Inferior parietal cortex (tissue), 1 donor: ENCODE measurements at regions not wholly inside any gene's neighbourhood (a gene's known extent, or its start where the extent isn't known, plus 50 kb on each side); places are given as distances from the start of the nearest gene placed in this dataset.

Source experiments
- DNase-seq: peaks from one replicate; pipeline ENCODE4 v3.0.0-alpha.2; 2016; ENCODE audit errors: extremely low spot score

DNA sequence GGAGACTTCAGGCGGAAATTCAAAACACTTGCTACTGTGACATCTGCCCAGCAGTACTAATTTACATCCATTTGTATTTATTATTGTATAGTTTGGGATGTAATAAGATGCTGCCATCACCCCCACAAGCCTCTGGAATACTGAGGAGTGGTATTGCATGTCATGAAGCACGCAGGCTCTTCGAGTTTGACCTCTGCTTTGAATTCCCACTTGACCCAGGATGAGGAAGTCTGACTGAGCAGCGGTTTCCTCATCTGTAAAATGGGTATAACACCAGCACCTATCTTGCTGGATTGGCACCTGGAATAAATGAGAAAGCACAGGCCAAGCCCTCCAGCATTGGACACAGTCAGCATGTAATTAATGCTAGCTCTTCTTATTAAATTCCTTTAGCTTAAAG is 116.0 kb upstream of the DIO3 start:
- no peak for DNase-seq

DNA sequence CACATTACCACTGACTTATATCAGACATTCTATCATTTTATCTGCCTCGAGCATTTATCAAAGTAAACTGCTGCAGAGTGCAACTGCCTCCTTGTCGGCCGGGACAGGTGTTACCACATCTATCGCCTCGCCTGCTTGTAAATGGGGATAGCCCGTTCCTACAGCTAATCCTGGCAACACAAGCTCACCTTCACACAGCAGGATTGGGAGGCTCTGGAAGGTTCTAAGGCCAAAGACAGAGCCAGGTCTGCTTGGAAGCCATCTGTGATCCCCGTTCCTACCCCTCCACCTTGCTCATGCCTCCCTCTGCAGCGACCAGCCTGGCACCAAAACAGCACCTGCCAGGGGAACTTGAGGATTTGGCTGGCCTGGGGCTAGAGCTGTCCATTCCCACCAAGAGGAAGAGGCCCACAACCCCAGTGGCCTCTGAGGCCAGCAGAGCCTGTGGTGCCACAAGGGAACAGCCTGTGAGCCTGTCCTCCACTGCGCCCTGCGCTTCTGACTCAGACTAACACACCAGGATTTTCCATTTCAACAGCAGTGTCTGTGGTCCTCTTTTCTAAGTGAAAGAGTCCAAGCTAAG is 114.8 kb upstream of the DIO3 start:
- DNase-seq, result no peak

DNA sequence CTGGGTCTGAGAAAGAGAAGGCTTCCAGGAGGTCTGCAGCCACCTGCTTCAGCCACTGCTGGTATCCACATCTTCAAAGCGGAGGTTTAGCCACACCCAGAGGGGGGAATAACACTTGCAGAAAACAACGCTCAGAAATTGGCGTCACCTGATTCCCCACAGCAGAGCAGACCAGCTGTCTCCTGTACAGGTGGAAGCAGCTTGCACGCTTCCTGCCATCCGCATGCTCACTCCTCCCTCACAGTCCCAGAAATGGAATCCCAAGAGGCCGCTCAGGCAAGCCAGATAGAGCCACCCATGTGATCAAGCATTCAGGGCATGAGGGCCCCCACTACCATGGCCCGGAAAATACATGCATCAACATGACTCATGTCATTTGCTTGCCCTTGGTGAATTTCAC is 112.2 kb upstream of the DIO3 start:
- no peak for DNase-seq

DNA sequence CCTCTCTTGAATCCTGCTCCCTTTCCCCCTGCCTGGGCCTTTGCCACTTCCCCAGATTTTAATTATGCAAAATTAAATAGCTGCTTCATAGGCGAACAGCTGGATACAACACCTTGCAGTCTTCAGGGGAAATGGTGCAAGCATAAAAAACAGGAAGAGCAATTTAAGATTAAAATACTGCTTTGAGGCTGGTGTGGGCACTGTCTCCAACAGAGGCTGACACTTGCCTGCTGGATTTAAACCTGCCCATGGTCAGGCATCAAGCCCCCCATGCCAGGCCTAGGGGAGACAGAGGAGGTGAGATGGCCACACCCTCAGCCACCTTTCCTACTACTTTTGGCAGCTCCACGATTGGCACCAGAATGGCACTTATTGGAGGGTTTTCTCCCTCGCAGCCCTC is 110.1 kb upstream of the DIO3 start:
- no peak for DNase-seq

DNA sequence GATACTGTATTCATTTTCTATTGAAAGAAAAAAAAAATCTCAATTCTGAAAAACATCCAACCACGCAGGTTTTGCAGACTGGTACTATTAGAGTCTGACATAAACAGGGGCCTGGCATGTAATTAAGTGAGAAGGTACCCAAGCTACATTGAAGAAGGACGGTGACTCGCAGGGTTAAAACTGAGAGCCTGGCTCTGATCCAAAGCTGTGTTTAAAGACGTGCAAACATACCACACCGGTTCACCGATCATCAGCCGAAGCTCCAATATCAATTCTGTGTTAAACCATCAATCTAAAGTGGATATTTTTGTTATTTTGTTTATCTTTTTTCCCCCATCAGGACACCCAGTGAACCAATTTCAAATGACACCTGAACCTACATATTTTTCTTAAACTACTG is 108.1 kb upstream of the DIO3 start:
- DNase-seq, result no peak

DNA sequence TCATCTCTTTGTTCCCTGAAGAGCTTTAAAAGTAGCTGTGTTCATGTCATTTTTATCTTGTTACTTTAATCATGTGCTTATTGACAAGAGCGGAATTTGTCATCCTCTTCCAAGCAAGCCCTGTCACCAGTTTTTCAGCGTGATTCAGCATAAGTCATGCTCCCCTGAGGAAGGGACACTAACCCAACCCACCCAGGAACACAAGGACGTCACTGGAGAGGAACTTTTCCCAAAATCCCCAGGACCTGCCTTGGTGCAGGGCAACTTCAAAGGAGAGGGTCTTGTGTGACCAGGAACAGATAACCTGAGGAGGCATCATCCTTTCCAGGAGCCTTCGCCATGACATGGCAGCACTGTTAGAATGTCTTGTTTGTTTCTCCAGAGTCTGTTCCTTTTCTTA is 107.1 kb upstream of the DIO3 start:
- DNase-seq, result no peak

DNA sequence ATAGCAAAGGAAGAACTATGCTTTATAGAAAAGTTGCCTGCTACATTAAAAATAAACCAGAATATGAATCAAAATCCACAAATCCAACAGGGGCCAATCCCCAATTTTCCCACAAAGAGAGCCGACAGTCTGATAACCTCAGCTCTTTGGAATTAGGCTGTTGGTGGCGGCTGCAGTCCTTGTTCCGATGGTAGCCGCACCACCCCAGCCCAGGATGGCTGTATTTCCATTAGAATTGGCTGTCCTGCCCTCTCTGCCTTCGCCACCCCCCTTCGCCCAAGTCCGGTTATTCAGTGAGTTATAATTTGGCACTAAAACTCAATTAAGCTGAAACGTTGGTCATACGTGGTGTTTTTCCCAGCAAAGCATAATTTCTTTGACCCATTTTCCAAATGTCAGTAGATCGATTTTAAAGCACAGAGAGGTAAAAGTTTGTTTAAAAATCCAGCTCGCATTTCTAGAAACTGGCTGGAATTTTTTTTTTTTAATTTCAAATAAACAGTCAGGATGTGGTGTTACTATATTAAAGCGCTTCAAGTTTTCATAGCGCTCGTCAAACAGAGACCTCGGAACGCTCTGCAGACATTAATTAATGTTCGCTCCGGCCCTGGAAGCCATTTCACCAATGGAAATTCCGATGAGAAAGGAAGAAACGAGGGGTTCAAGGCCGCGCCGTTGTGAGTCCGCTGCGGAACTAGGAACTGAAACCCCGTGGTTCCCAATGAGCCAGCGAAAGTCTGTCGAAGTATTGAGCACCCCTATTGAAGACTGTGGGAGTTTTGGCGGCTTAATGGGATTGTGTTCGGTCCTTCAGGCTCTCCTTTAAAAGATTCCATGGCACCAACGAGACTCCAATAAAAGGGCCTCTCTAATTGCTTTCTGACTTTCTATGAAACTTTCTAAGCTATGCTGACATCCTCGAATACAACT is 104.8 kb upstream of the DIO3 start:
- no peak for DNase-seq

DNA sequence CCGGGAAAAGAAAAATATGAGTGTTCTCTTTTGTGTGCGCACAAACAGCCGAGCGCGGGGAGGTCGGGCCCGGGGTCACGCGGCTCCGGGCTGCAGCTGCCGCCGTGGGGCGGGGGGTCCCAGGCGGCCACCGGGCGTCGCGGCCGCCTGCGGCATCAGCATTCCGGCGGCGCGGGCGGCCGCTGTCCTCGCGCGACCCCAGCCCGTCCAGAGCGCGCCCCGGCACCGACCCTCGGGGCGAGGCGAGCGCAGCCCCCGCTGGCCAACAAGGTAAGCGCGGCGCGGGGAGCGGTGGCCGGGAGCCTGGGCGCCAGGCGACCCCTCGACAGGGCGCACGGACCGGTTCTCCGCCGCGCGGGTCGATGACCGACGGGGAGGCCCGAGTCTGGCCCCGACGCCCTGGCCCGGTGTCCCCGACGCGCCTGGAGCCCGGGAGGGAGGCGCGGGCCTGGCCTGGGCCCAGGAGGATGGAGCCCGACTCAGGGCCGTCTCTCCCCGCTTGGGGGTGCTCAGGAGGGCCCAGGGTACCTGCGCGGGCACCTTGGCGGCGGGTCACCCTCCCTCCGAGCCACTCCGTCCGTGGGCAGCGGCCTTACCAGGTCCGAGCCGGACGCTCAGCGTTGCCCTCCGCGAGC is 103.9 kb upstream of the DIO3 start:
- no peak for DNase-seq

DNA sequence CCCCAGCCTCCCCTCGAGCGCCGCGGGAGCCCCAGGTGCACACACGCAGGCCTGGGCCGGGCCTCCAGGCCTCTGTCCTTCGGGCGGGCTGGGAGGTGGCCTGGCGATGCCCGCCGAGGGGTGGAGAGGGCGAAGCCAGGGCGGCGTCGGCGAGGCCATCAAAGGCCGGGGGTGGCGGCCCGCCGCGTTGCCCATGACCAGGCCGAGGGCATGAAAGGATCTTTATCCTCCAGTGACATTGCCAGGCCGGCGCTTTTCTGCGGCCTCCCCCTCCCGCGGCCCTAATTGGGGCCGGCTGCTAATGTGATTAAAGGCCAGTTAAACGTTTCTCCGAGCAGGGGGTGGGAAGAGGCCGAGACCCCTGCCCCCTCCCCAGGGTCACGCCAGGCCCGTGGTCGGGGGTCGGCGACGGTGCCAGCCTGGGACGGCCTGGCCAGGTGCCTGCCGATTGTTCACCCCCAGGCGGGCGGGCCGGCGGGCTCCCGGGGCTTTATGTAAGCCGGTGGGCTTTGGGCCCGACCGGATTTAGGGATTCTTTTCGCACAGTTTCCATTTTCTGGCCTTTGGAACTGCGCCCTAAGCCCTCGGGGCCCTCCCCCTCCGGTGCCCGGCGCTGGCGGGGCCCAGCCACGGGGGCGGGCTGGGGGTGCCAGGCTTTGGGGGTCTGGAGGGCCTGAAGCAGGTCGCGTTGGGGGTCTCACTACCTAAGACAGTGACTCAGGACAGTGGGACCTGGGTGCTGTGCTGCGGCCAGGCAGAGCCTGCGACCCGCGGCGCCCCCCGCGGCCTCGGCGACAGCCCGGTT is 103.2 kb upstream of the DIO3 start:
- no peak for DNase-seq

DNA sequence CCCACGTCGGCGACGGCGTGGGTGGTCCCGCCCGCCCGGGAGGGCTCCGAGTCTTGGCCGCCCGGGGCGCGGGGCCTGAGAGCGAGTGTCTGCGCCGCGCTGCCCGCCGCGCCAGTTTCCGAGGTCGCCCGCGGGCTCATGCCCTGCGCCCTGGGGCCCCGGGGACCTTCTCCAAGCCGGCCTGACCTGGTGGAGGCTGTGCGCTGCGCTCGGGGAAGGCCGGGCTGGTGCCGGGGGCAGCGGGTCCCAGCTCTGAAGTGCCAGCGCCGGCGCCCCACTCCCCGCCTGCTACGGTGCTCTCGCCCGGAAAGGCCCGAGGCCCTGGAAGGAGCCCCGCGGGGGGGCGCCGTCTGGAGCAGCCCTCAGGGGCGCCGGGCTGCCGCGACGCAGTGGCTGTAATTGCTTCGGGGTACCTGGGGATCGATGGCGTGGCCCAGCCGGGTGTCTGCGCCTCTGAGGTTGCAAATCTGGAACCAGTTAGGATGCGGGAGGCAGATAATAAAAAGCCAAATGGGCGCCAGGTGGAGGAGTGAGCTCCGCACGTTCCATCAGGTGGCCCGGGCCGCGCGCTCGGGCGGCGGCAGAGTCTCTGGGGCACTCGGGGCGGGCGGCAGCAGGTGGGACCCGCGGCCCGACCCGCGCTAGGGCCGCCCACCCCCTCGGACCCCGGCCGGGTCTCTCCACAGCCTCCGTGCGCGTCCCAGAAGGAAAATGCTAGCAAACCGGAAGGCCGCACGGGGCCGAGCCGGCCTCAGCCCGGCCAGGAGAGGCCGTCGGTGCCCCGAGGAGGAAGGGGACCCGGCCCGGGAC is 102.3 kb upstream of the DIO3 start:
- DNase-seq, result no peak

DNA sequence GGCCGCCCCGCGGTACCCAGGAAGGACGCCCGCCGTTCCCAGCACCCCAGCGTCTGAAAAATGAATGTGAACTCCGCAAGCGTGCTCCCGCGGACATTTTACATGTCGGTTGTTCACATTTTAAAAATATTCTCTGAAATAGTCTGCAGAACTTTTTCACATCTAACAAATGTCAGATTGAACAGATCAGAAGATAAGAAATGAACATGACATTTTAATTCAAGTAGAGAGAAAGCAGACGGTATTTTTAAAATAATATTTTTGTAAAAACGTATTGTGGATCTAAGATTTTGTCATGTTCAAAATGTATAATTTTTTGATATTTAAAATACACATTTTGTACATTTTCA is 101.8 kb upstream of the DIO3 start:
- DNase-seq, result no peak

DNA sequence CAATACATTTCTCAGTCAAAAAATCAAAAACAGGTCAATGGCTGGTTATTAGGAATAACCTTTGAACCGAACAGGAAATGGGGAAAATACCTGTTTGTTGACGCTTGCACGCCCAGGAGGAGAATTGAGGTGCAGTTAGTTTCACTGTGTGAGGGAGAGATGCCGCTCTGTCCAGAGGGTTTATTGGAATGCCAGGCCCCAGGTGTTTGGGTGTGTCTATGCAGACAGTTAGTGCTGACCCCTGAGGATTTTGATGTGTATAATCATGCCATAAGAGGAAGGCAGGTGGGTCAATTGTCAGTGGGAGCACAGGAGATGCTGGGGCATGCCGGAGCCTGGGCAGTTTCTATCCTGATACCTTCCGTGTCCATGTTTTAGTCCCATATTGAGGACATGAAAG is 100.8 kb upstream of the DIO3 start:
- DNase-seq, result no peak

DNA sequence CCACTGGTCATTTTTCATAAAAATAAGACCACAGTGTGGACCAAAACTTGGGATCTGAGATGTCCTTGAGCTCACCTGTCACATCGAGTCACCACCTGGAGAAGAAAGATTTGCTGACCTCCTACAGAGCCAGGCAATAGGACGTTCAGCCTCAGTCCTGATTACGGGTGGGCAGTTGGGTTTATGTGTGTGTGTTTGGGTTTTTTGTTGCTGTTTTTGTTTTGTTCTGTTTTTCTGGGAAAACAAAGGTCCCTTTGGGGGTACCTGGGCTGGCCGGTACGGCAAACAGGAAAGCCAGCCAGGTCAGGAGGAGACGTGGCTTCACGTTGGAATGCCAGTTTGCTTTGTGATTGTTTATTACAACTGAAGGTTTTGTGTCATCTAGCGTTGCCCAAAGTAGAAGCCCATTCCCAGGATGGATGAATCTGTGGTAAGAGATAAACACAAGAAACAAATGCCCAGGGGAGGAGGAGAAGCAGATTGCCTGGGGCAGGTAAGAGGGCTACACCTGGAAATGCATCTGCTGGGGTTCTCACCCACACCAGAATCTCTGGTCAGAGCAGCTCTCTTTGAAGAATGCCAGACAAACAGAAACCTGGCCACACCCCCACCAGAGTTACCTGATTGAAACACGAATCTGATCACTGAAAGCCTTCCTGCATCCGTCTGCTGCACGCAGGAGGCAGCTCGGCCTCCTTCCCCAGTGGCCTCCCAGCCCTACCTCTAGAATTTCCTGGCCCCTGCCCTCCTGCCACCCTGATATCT is 100.1 kb upstream of the DIO3 start:
- DNase-seq, result no peak

DNA sequence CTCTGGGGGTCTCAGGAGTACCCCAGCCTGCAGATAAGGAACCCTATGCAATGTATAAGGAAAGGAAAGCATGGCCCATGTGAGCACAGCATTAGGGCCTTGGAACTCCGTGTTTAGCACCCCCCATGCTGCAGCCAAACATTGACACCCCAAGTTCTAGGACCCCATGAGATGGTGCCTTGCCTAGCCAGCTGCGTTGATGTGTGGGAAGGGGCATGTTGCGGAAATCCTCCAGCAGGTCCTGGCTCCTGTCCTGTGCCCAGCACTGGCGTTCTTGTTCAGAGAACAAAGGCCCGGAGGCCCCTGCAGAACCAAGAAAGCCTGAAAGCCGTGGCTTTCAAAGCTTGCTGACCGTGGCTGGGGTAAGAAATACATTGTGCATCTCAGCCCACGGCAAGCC is 99.4 kb upstream of the DIO3 start:
- no peak for DNase-seq

DNA sequence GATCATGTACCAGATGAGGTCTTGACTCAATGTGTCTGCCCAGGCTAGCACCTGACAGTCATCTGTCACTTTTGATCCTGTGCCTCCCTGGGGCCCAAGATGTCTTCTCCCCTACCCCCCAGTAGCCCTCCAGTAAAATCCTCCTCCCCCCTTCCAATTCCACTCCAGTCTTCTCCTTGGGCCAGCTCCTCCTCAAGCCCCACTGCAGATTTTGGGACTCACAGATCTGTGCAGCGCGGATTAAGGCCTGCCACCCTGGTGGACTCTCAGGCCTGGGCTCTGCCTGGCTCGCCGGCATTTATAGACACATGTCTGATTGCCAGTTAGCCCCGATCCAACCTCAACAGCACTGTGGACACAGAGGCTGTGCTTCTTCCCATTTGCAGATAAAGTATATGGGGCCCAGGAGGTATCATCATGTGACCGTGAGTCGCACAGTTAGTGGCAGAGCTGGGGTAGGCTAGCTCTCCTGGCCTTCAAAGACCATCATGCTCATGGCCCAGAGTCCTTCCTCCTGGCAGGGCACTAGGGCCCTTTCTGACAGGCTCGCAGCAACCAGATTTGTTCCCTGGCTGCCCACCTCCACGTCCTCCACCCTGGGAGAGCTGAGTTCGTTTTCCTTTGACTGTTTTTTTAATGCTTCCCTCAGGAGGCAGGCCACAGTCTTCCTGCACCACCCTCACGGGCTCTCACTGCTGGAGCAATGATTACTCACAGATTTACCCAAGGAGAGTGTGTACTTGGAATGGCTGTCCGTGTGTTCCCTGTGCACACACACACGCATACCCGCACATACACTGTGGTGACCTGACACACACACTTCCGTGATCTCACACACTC is 98.3 kb upstream of the DIO3 start:
- no peak for DNase-seq

DNA sequence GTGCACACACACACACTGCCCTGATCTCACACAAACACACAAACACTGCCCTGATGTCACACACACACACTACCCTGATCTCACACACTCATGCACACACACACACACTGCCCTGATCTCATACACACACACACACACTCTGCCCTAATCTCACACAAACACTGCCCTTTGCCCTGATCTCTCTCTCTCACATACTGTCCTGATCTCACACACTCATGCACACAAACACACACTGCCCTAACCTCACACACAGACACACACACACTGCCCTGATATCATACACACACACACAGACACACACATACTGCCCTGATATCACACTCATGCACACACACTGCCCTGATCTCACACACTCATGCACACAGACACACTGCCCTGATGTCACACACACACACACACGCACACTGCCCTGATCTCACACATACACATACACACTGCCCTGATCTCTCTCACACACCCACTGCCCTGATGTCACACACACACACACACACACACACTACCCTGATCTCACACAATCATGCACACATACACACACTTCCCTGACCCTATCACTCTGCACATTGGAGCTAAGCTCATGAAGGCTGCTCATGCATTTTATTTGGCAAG is 97.6 kb upstream of the DIO3 start:
- no peak for DNase-seq

DNA sequence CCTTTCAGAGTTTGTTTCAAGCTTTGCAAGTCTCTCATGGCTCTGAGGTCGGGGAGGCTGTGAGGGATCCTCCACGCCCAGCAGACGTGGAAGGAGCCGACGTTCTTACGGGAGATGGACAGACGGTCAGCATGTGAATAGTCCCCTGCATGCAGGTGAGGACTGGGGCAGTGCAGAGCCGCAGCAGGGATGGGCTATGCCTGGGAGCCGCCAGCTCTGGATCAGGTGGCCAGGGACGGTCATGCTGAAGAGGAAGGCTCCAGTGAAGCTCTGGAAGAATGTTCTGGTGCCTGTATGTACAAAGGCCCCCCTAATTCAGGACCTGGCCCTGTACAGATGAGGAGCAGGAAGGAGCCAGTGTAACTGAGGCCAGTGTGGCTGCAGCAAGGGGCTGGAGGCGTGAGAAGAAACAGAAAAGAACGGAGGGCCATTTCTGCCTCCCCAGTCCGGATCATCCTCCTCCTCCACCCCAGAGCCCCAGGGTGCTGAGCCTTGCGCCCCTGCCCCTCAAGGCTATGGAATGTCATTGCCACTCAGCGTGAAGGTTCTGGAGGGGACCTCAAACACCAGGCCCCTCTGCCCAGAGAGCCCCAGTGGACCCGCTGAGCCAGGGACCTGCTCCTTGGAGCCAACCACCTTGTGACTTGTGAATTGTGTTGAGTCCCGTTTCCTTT is 96.8 kb upstream of the DIO3 start:
- DNase-seq, result no peak

DNA sequence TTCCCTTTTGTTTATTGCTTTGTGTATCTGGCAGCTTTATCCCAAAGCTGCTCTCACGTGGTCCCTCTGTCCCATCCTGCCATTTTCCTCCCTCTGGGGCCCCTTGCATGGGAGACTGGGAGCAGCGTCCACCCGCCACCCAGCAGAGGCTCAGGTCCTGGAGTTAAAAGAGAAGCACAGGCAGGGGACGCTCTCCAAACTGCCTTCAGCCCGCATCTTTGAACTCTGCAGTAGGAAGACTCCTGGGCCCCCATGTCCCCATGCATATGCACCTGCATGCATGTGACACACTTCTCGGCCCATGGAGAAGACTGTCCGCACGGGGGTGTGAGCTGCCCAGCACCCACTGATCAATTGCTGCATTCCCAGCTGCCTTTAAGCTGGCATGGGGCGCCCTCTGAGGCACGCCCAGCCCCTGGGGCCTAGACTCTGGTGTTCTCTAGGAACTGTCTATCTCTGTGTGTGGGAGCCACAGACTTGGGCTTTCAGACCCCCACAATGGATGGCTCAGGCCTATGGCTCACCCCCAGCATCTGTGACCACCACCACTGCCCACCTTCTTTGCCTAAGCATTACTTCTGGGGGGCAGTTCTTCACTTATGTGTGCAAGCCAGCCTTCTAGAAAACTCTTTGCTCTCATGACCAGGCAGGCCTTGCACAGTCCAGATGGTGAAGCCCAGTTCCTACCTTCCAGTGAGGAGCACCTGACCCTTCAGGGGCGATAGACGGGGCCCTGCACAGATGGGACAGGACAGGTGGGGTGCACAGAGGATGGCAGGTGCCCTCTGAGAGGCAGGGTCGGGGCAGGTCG is 96.1 kb upstream of the DIO3 start:
- no peak for DNase-seq
